Stimulated activated memory B cell treated with anti-CD40 and anti-IgM and Interleukin-4, amounts not matched to agents 10 μg/mL and 1 μg/mL and 100 μg/mL, for 72 hours (primary cell): ENCODE measurements at regions not wholly inside any gene's neighbourhood (a gene's known extent, or its start where the extent isn't known, plus 50 kb on each side); places are given as distances from the start of the nearest gene placed in this dataset.
"Not testable (repeated sequence)": the region's sequence is repeated elsewhere in the genome, so short reads cannot be mapped to it uniquely, and the experiment has no call there.

Experiments used
- ATAC-seq: fragments of 150-1000 bp; cut with Tn5 transposase; 2 replicates; pipeline ENCODE4 v1.10.0; 2021
- H3K27ac Mint-ChIP-seq: one replicate; pipeline ENCODE4 v1.8.0; 2022; ENCODE audit warnings: mild to moderate bottlenecking, mixed read lengths
- H3K27me3 Mint-ChIP-seq: one replicate; pipeline ENCODE4 v1.8.0; 2022; ENCODE audit warnings: mixed read lengths
- H3K36me3 Mint-ChIP-seq: one replicate; pipeline ENCODE4 v1.8.0; 2022; ENCODE audit warnings: mixed read lengths
- H3K4me1 Mint-ChIP-seq: one replicate; pipeline ENCODE4 v1.8.0; 2022; ENCODE audit warnings: mixed read lengths
- H3K4me3 Mint-ChIP-seq: one replicate; pipeline ENCODE4 v1.8.0; 2022; ENCODE audit warnings: mild to moderate bottlenecking, moderate library complexity, mixed read lengths
- H3K9me3 Mint-ChIP-seq: one replicate; pipeline ENCODE4 v1.8.0; 2022; ENCODE audit warnings: mixed read lengths

- not testable (repeated sequence) for ATAC-seq, H3K4me3 Mint-ChIP-seq, H3K36me3 Mint-ChIP-seq, H3K27ac Mint-ChIP-seq, H3K4me1 Mint-ChIP-seq
- peaks cover 42% of the 10 kb centered on the region for H3K27me3 Mint-ChIP-seq
- peaks cover 13% of the 10 kb centered on the region for H3K9me3 Mint-ChIP-seq
Measured at GRCh38 chr6:27008613-27009012, 238.9 kb upstream of the PRSS16 start.

- H3K27me3 Mint-ChIP-seq, result peaks cover 28% of the 10 kb centered on the region
- H3K36me3 Mint-ChIP-seq, ATAC-seq, H3K4me1 Mint-ChIP-seq, H3K4me3 Mint-ChIP-seq, H3K27ac Mint-ChIP-seq: not testable (repeated sequence)
- peaks cover 35% of the 10 kb centered on the region for H3K9me3 Mint-ChIP-seq
Measured at GRCh38 chr6:27014053-27014452, 233.4 kb upstream of the PRSS16 start.

DNA sequence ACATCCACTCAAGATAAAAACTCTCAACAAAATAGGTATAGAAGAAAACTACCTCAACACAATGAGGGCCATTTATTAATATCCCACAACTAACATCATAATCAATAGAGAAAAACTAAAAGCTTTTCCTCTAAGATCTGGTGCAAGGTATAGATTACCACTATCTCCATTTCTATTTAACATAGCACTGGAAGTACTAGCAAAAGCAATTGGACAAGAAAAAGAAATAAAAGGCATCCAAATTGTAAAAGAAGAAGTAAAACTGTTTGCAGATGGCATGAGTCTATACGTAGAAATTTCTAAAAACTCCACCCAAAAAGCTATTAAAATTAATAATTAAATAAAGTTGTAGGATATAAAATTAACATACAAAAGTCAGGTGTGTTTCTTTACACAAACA is 230.8 kb upstream of the PRSS16 start:
- peaks cover 35% of the 10 kb centered on the region for H3K9me3 Mint-ChIP-seq
- peaks cover 17% of the 10 kb centered on the region for H3K27me3 Mint-ChIP-seq
- H3K36me3 Mint-ChIP-seq, result no peaks in the 10 kb centered on the region
- ATAC-seq, result no peak
- H3K4me3 Mint-ChIP-seq, result no peak overlapping the region
- no peaks in the 10 kb centered on the region for H3K4me1 Mint-ChIP-seq
- H3K27ac Mint-ChIP-seq, result no peak overlapping the region

DNA sequence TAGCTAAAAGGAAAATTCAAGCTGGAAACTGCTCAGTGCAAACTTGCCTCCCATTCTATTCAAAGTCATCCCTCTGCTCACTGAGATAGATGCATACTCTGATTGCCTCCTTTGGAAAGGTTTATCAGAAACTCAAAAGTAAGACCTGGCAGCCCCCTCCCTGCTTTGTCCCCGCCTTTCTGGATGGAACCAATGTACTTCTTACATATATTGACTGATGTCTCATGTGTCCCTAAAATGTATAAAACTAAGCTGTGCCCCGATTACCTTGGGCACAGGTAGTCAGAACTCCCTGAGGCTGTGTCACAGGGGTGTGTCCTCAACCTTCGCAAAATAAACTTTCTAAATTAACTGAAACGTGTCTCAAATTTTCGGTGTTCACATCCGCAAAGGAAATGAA is 229.1 kb upstream of the PRSS16 start:
- H3K4me3 Mint-ChIP-seq, result not testable (repeated sequence)
- peaks cover 15% of the 10 kb centered on the region for H3K27me3 Mint-ChIP-seq

GRCh38 chr6:27019651-27020552 is 227.6 kb upstream of the PRSS16 start:
- Mint-ChIP-seq H3K9me3 (peaks cover 18% of the 10 kb centered on the region), H3K27ac (no peak overlapping the region), H3K36me3 (no peaks in the 10 kb centered on the region), H3K4me1 (no peaks in the 10 kb centered on the region), H3K4me3 (peak overlapping the region; percentile 67), H3K27me3 (peaks cover 22% of the 10 kb centered on the region)
- peak; percentile 45 for ATAC-seq

More for the DNA sequence above, 229.1 kb upstream of the PRSS16 start:
- not testable (repeated sequence) for H3K36me3 Mint-ChIP-seq, ATAC-seq, H3K4me1 Mint-ChIP-seq, H3K27ac Mint-ChIP-seq
- peaks cover 27% of the 10 kb centered on the region for H3K9me3 Mint-ChIP-seq

DNA sequence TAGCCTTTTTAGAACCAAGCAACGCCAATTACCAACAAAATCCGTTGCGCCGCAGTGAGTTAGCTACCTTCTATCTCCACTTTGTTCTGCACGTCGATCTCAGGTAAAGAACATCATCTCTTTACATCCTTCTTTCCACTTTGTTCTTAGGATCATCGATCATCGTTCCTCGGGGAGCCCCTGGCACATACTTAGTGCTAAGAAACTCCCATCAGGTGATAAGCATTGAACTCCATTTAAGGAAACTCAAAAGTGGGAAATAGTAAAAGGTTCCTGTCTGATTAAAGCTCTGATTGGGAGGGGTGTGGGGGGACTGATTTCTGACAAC is 227.0 kb upstream of the PRSS16 start:
- Mint-ChIP-seq H3K4me1 (no peaks in the 10 kb centered on the region), H3K36me3 (no peaks in the 10 kb centered on the region), H3K9me3 (peaks cover 14% of the 10 kb centered on the region), H3K27ac (no peak overlapping the region), H3K27me3 (peaks cover 28% of the 10 kb centered on the region), H3K4me3 (no peak overlapping the region)
- ATAC-seq, result no peak

- Mint-ChIP-seq H3K27me3 (peaks cover 36% of the 10 kb centered on the region), H3K9me3 (peaks cover 6% of the 10 kb centered on the region), H3K36me3 (no peaks in the 10 kb centered on the region), H3K4me3 (no peak overlapping the region), H3K27ac (no peak overlapping the region), H3K4me1 (no peaks in the 10 kb centered on the region)
- ATAC-seq, result no peak
Measured at GRCh38 chr6:27023664-27024063, 223.8 kb upstream of the PRSS16 start.

DNA sequence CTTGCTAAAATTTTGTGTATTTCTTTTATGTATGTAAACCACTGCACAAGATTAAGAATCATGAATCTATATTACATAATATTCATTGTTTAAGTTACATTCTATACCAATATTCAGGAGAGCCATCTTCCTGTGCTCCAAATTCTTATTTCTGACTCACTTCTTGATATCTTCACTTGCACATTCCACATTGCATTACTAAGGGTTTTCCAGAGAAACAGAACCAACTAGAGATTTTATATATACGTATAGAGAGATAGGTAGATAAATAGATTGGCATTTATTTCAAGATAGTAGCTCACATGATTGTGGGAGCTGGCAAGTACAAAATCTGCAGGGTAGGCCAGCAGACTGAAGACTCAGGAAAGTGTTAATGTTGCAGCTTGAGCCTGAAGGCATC is 222.2 kb upstream of the PRSS16 start:
- Mint-ChIP-seq H3K27me3 (peaks cover 30% of the 10 kb centered on the region), H3K36me3 (no peaks in the 10 kb centered on the region), H3K27ac (no peak overlapping the region), H3K9me3 (no peaks in the 10 kb centered on the region), H3K4me1 (no peaks in the 10 kb centered on the region), H3K4me3 (no peak overlapping the region)
- ATAC-seq, result no peak

DNA sequence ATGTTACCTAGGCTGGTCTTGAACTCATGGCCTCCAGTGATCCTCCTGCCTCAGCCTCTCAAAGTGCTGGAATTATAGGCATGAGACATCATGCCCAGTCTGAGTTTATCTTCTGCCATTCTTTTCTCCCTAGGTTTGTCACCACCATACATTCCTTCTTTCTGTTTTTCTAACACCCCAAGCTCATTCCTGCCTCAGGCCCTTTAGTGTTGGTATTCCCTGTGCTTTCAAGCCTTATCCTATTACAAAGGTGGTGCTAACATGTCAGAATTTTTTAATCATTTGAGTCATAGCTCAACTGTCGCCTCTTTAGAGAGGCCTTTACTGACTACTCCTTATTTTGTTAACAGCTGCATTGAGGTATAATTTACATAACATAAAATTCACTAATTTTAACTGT is 221.1 kb upstream of the PRSS16 start:
- H3K4me3 Mint-ChIP-seq, result no peak overlapping the region
- ATAC-seq, result no peak
- H3K36me3 Mint-ChIP-seq, result no peaks in the 10 kb centered on the region
- peaks cover 30% of the 10 kb centered on the region for H3K27me3 Mint-ChIP-seq
- no peaks in the 10 kb centered on the region for H3K4me1 Mint-ChIP-seq
- no peaks in the 10 kb centered on the region for H3K9me3 Mint-ChIP-seq
- no peak overlapping the region for H3K27ac Mint-ChIP-seq

GRCh38 chr6:27031302-27031701 is 216.2 kb upstream of the PRSS16 start:
- Mint-ChIP-seq H3K27ac (no peak overlapping the region), H3K9me3 (no peaks in the 10 kb centered on the region), H3K4me1 (no peaks in the 10 kb centered on the region), H3K27me3 (peaks cover 58% of the 10 kb centered on the region), H3K4me3 (no peak overlapping the region), H3K36me3 (no peaks in the 10 kb centered on the region)
- ATAC-seq, result no peak

DNA sequence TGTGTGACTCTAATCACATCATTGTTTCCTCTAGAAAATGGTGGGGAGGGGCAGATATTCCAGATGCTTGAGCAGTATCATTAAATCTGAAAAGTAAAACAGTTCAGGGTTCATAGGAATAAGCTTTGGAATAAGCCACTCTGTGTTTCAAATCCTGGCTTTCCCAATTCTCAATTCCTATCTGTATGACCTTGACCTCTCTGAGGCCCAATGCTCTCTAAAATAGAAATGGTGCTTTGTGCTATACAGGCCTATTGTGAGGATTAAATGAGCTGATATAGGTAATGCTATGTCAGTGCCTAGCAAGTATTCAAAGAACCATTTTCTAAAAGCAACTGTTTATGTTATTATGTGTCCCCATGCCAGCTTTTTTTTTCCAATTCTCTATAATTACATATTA is 209.0 kb upstream of the PRSS16 start:
- peaks cover 2% of the 10 kb centered on the region for H3K9me3 Mint-ChIP-seq
- H3K4me3 Mint-ChIP-seq, result no peak overlapping the region
- H3K4me1 Mint-ChIP-seq, result no peaks in the 10 kb centered on the region
- H3K27me3 Mint-ChIP-seq, result peaks cover 81% of the 10 kb centered on the region
- no peak overlapping the region for H3K27ac Mint-ChIP-seq
- ATAC-seq, result no peak
- no peaks in the 10 kb centered on the region for H3K36me3 Mint-ChIP-seq

- H3K4me3 Mint-ChIP-seq, result no peak overlapping the region
- ATAC-seq, result no peak
- peaks cover 2% of the 10 kb centered on the region for H3K9me3 Mint-ChIP-seq
- no peak overlapping the region for H3K27ac Mint-ChIP-seq
- no peaks in the 10 kb centered on the region for H3K4me1 Mint-ChIP-seq
- peaks cover 71% of the 10 kb centered on the region for H3K27me3 Mint-ChIP-seq
- H3K36me3 Mint-ChIP-seq, result no peaks in the 10 kb centered on the region
Measured at GRCh38 chr6:27040244-27041042, 207.1 kb upstream of the PRSS16 start.

DNA sequence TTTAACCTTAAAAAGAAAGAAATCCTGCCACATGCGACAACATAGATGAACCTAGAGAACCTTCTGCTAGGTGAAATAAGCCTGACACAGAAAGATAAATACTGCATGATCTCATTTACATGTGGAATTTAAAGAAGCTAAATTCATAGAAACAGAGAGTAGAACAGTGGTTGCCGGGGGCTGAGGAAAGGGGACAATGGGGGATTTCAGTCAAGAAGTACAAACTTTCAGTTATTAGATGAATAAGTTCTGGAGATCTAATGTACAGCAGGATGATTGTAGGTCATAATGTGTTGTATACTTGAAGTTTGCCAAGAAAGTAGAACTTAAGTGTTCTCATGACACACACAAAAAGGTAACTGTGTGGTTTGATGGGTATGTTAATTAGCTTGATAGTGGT is 204.3 kb upstream of the PRSS16 start:
- Mint-ChIP-seq H3K27ac (no peak overlapping the region), H3K4me3 (no peak overlapping the region), H3K4me1 (no peaks in the 10 kb centered on the region), H3K9me3 (no peaks in the 10 kb centered on the region), H3K36me3 (no peaks in the 10 kb centered on the region), H3K27me3 (peaks cover 48% of the 10 kb centered on the region)
- ATAC-seq, result no peak

GRCh38 chr6:27045131-27045530 is 202.4 kb upstream of the PRSS16 start:
- H3K27ac Mint-ChIP-seq, H3K4me3 Mint-ChIP-seq, H3K9me3 Mint-ChIP-seq, ATAC-seq, H3K4me1 Mint-ChIP-seq, H3K36me3 Mint-ChIP-seq: not testable (repeated sequence)
- peaks cover 36% of the 10 kb centered on the region for H3K27me3 Mint-ChIP-seq

GRCh38 chr6:27047725-27048124 is 199.8 kb upstream of the PRSS16 start:
- not testable (repeated sequence) for ATAC-seq, H3K9me3 Mint-ChIP-seq, H3K36me3 Mint-ChIP-seq, H3K4me3 Mint-ChIP-seq, H3K4me1 Mint-ChIP-seq, H3K27ac Mint-ChIP-seq
- H3K27me3 Mint-ChIP-seq, result peaks cover 18% of the 10 kb centered on the region
